Mesendoderm (in vitro differentiated cells): ENCODE measurements at regions not wholly inside any gene's neighbourhood (a gene's known extent, or its start where the extent isn't known, plus 50 kb on each side); places are given as distances from the start of the nearest gene placed in this dataset.

Source experiments
- DNase-seq: peaks from one replicate; pipeline ENCODE4 v3.0.0; 2013
- H2AK5ac ChIP-seq: 2 replicates; pipeline ENCODE4 v1.6.1; 2013; ENCODE audit warnings: low read length, inconsistent platforms
- H2BK120ac ChIP-seq: 2 replicates; pipeline ENCODE4 v1.6.1; 2013; ENCODE audit warnings: low read depth, mild to moderate bottlenecking, low read length, moderate library complexity, mixed read lengths
- H2BK15ac ChIP-seq: replicated peaks from 2 replicates; pipeline ENCODE4 v1.6.1; 2013; ENCODE audit warnings: low read depth, mild to moderate bottlenecking, moderate library complexity
- H2BK5ac ChIP-seq: 2 replicates; pipeline ENCODE4 v1.6.1; 2013; ENCODE audit warnings: low read length, inconsistent platforms
- H3K18ac ChIP-seq: 2 replicates; pipeline ENCODE4 v1.6.1; 2013; ENCODE audit warnings: mild to moderate bottlenecking, low read length, mixed read lengths
- H3K23ac ChIP-seq: one replicate; pipeline ENCODE4 v1.6.1; 2013; ENCODE audit warnings: low read length
- H3K27ac ChIP-seq: 2 replicates; pipeline ENCODE4 v1.5.1; 2013; ENCODE audit warnings: low read depth, mild to moderate bottlenecking, inconsistent platforms, low read length, moderate library complexity
- H3K27me3 ChIP-seq: 2 replicates; pipeline ENCODE4 v1.6.1; 2013; ENCODE audit warnings: low read length, control low read depth, mild to moderate bottlenecking, inconsistent platforms; ENCODE audit not compliant: insufficient read depth, poor library complexity
- H3K36me3 ChIP-seq: 2 replicates; pipeline ENCODE4 v1.6.1; 2013; ENCODE audit warnings: low read length, inconsistent platforms; ENCODE audit not compliant: control insufficient read depth, insufficient read depth
- H3K4ac ChIP-seq: one replicate; pipeline ENCODE4 v1.6.1; 2013; ENCODE audit warnings: low read depth, mild to moderate bottlenecking, low read length, moderate library complexity
- H3K4me1 ChIP-seq: 2 replicates; pipeline ENCODE4 v1.6.1; 2013; ENCODE audit warnings: low read depth, low read length, inconsistent platforms; ENCODE audit not compliant: control insufficient read depth
- H3K4me2 ChIP-seq: 2 replicates; pipeline ENCODE4 v1.6.1; 2013; ENCODE audit warnings: low read length
- H3K4me3 ChIP-seq: 2 replicates; pipeline ENCODE4 v1.5.1; 2013; ENCODE audit warnings: mild to moderate bottlenecking, low read length
- H3K56ac ChIP-seq: one replicate; pipeline ENCODE4 v1.6.1; 2013; ENCODE audit warnings: low read length
- H3K79me1 ChIP-seq: 2 replicates; pipeline ENCODE4 v1.6.1; 2013; ENCODE audit warnings: low read length, inconsistent platforms
- H3K79me2 ChIP-seq: 2 replicates; pipeline ENCODE4 v1.6.1; 2013; ENCODE audit warnings: mild to moderate bottlenecking, low read length; ENCODE audit not compliant: control insufficient read depth, insufficient read depth
- H3K9ac ChIP-seq: 2 replicates; pipeline ENCODE4 v1.6.1; 2013; ENCODE audit warnings: low read length, inconsistent platforms
- H4K5ac ChIP-seq: one replicate; pipeline ENCODE4 v1.6.1; 2013; ENCODE audit warnings: low read length
- H4K8ac ChIP-seq: one replicate; pipeline ENCODE4 v1.6.1; 2013; ENCODE audit warnings: low read depth, mild to moderate bottlenecking, control low read depth, low read length, moderate library complexity
- WGBS: extraction: QIAGEN DNeasy Blood & Tissue Kit; methylation state at CpG from one replicate; pipeline ENCODE4 v1.1.7; 2013; ENCODE audit warnings: low lambda C conversion rate, missing lambda C conversion rate; ENCODE audit not compliant: insufficient coverage; ENCODE audit errors: extremely low coverage; 5-methylcytosine and 5-hydroxymethylcytosine counted together

- Histone ChIP-seq H2BK15ac (no peak overlapping the region), H3K23ac (no peak overlapping the region), H2BK120ac (no peak overlapping the region), H2BK5ac (no peak overlapping the region), H3K27ac (no peak overlapping the region), H3K36me3 (no peaks in the 10 kb centered on the region), H3K4me1 (no peaks in the 10 kb centered on the region), H3K4ac (no peak overlapping the region), H2AK5ac (no peak overlapping the region), H3K79me2 (no peaks in the 10 kb centered on the region), H3K4me3 (no peak overlapping the region), H3K27me3 (no peaks in the 10 kb centered on the region), H3K4me2 (no peak overlapping the region), H3K18ac (no peak overlapping the region), H4K8ac (no peak overlapping the region), H3K79me1 (no peaks in the 10 kb centered on the region), H3K9ac (no peak overlapping the region), H3K56ac (no peak overlapping the region), H4K5ac (no peak overlapping the region)
- no peak for DNase-seq
- WGBS = no CpG with 5 or more reads among the region's 11 CpGs
These were observed 347.2 kb downstream of the TSHZ3 start for GRCh38 chr19:31001991-31002390.

DNA sequence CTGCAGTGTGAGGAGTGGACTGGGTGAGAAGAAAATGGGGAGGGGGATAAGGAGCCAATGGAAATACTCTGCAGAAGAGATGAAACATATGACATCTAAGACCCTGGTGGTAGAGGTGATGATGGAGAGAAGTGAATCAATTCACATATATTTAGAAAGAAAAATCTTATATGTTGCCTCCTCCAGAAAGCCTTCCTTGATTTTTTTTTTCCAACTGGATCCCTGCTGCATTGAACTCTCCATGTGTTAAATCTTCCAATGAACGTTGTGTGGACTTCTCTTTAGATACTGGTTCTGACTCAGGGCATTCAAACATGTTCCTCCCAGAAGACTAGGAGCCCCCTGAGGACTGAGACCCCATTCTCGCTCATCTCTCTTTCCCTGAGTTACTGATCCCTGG lies 348.3 kb downstream of the TSHZ3 start:
- H3K36me3 ChIP-seq = no peaks in the 10 kb centered on the region
- H3K4me3 ChIP-seq = no peak overlapping the region
- no peak overlapping the region for H4K8ac ChIP-seq
- no peak overlapping the region for H3K27ac ChIP-seq
- H3K9ac ChIP-seq = no peak overlapping the region
- no peak for DNase-seq
- H4K5ac ChIP-seq = no peak overlapping the region
- no peak overlapping the region for H3K4me2 ChIP-seq
- H2AK5ac ChIP-seq = no peak overlapping the region
- H3K79me1 ChIP-seq = no peaks in the 10 kb centered on the region
- WGBS = no CpG with 5 or more reads among the region's 2 CpGs
- H2BK5ac ChIP-seq = no peak overlapping the region
- no peak overlapping the region for H3K4ac ChIP-seq
- no peaks in the 10 kb centered on the region for H3K79me2 ChIP-seq
- no peak overlapping the region for H3K18ac ChIP-seq
- H3K23ac ChIP-seq = no peak overlapping the region
- H3K27me3 ChIP-seq = no peaks in the 10 kb centered on the region
- H2BK15ac ChIP-seq = no peak overlapping the region
- H2BK120ac ChIP-seq = no peak overlapping the region
- no peak overlapping the region for H3K56ac ChIP-seq
- H3K4me1 ChIP-seq = no peaks in the 10 kb centered on the region

DNA sequence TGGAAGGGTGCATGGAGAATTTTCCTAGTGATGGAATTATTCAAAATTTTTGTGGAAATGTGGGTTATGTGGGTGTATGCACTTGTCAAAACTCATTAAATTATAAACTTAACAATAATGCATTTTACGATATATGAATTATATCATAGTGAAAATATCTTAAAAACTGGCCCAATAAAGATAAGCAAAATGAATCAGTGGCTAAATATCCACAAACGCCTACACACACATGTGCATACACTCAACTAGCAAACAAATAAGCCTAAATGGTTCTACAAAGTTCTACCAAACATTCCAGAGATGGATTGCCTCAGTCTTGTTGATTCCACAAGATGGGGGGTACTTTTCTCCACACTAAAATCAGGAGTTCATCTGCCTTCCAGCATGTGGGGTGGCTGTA lies 349.5 kb downstream of the TSHZ3 start:
- no peak overlapping the region for H3K27ac ChIP-seq
- no peaks in the 10 kb centered on the region for H3K36me3 ChIP-seq
- no peak overlapping the region for H3K9ac ChIP-seq
- no peak overlapping the region for H3K56ac ChIP-seq
- no peaks in the 10 kb centered on the region for H3K79me2 ChIP-seq
- no peak overlapping the region for H3K18ac ChIP-seq
- H4K8ac ChIP-seq = no peak overlapping the region
- no peak overlapping the region for H4K5ac ChIP-seq
- H3K4me1 ChIP-seq = no peaks in the 10 kb centered on the region
- H3K4me2 ChIP-seq = no peak overlapping the region
- H2AK5ac ChIP-seq = no peak overlapping the region
- DNase-seq = no peak
- H3K27me3 ChIP-seq = no peaks in the 10 kb centered on the region
- H3K23ac ChIP-seq = no peak overlapping the region
- no peak overlapping the region for H2BK120ac ChIP-seq
- no peak overlapping the region for H3K4me3 ChIP-seq
- H3K79me1 ChIP-seq = no peaks in the 10 kb centered on the region
- H3K4ac ChIP-seq = no peak overlapping the region
- H2BK15ac ChIP-seq = no peak overlapping the region
- no peak overlapping the region for H2BK5ac ChIP-seq
- WGBS = no CpG with 5 or more reads among the region's 2 CpGs

GRCh38 chr19:30997222-30997621 lies 352.0 kb downstream of the TSHZ3 start:
- H3K27me3 ChIP-seq = no peaks in the 10 kb centered on the region
- WGBS = no CpG with 5 or more reads among the region's 4 CpGs

GRCh38 chr19:30978639-30979038 lies 370.6 kb downstream of the TSHZ3 start:
- H3K56ac ChIP-seq = no peak overlapping the region
- no peak overlapping the region for H3K9ac ChIP-seq
- no peak overlapping the region for H2AK5ac ChIP-seq
- no peak overlapping the region for H3K27ac ChIP-seq
- H2BK15ac ChIP-seq = no peak overlapping the region
- H3K4me1 ChIP-seq = no peaks in the 10 kb centered on the region
- H4K8ac ChIP-seq = no peak overlapping the region
- no peak overlapping the region for H3K23ac ChIP-seq
- no peaks in the 10 kb centered on the region for H3K36me3 ChIP-seq
- H3K27me3 ChIP-seq = no peaks in the 10 kb centered on the region
- no peak overlapping the region for H3K4ac ChIP-seq
- H2BK5ac ChIP-seq = no peak overlapping the region
- DNase-seq = no peak
- H4K5ac ChIP-seq = no peak overlapping the region
- no peak overlapping the region for H3K18ac ChIP-seq
- no peak overlapping the region for H3K4me3 ChIP-seq
- no peaks in the 10 kb centered on the region for H3K79me2 ChIP-seq
- H3K79me1 ChIP-seq = no peaks in the 10 kb centered on the region
- WGBS = no CpG with 5 or more reads among the region's 4 CpGs
- no peak overlapping the region for H3K4me2 ChIP-seq
- no peak overlapping the region for H2BK120ac ChIP-seq

More at GRCh38 chr19:30997222-30997621, 352.0 kb downstream of the TSHZ3 start:
- Histone ChIP-seq H3K79me1 (no peaks in the 10 kb centered on the region), H3K36me3 (no peaks in the 10 kb centered on the region), H2BK120ac (no peak overlapping the region), H3K4me1 (no peaks in the 10 kb centered on the region), H3K56ac (no peak overlapping the region), H4K8ac (no peak overlapping the region), H3K9ac (no peak overlapping the region), H3K27ac (no peak overlapping the region), H3K23ac (no peak overlapping the region), H3K4me3 (no peak overlapping the region), H3K18ac (no peak overlapping the region), H3K4me2 (no peak overlapping the region), H4K5ac (no peak overlapping the region), H2BK5ac (no peak overlapping the region), H3K79me2 (no peaks in the 10 kb centered on the region), H3K4ac (no peak overlapping the region), H2BK15ac (no peak overlapping the region), H2AK5ac (no peak overlapping the region)
- DNase-seq = no peak

GRCh38 chr19:30969591-30969990 lies 379.6 kb downstream of the TSHZ3 start:
- Histone ChIP-seq H3K79me1 (no peaks in the 10 kb centered on the region), H3K4me2 (no peak overlapping the region), H3K4me1 (no peaks in the 10 kb centered on the region), H4K8ac (no peak overlapping the region), H3K4me3 (no peak overlapping the region), H3K36me3 (no peaks in the 10 kb centered on the region), H3K4ac (no peak overlapping the region), H2BK15ac (no peak overlapping the region), H3K27ac (no peak overlapping the region), H2BK120ac (no peak overlapping the region), H3K23ac (no peak overlapping the region), H3K27me3 (no peaks in the 10 kb centered on the region), H3K18ac (no peak overlapping the region), H3K56ac (no peak overlapping the region), H3K79me2 (no peaks in the 10 kb centered on the region), H4K5ac (no peak overlapping the region), H2AK5ac (no peak overlapping the region), H3K9ac (no peak overlapping the region), H2BK5ac (no peak overlapping the region)
- DNase-seq = no peak
- no CpG with 5 or more reads among the region's 2 CpGs for WGBS
